ENCODE measurements at regions not wholly inside any gene's neighbourhood (a gene's known extent, or its start where the extent isn't known, plus 50 kb on each side); places are given as distances from the start of the nearest gene placed in this dataset.
A peak's percentile ranks its signal among the peaks of the same experiment; 100 is the strongest.
"Not testable (repeated sequence)": the region's sequence is repeated elsewhere in the genome, so short reads cannot be mapped to it uniquely, and the experiment has no call there.

GRCh38 chr1:73463873-73464272, 734.1 kb downstream of the LRRIQ3 start:
- DNase-seq = no peak

- no peak for DNase-seq
Measured at GRCh38 chr1:73452522-73452921, 745.5 kb downstream of the LRRIQ3 start.

GRCh38 chr1:73450668-73451067, 747.3 kb downstream of the LRRIQ3 start:
- not testable (repeated sequence) for DNase-seq

GRCh38 chr1:73411479-73411878, 786.5 kb downstream of the LRRIQ3 start:
- no peak for DNase-seq

GRCh38 chr1:73401666-73402065, 796.3 kb downstream of the LRRIQ3 start:
- DNase-seq = no peak

GRCh38 chr1:73382966-73383365, 815.0 kb downstream of the LRRIQ3 start:
- DNase-seq = no peak

GRCh38 chr1:73366734-73367413, 831.1 kb downstream of the LRRIQ3 start:
- DNase-seq = no peak

- DNase-seq = no peak
Measured at GRCh38 chr1:73359001-73359400, 839.0 kb downstream of the LRRIQ3 start.

- no peak for DNase-seq
Measured at GRCh38 chr1:73356485-73356884, 841.5 kb downstream of the LRRIQ3 start.

GRCh38 chr1:73343947-73344346, 854.0 kb downstream of the LRRIQ3 start:
- DNase-seq = no peak

- no peak for DNase-seq
Measured at GRCh38 chr1:73333847-73334503, 864.0 kb downstream of the LRRIQ3 start.

GRCh38 chr1:73331726-73332125, 866.2 kb downstream of the LRRIQ3 start:
- no peak for DNase-seq

- DNase-seq = no peak
Measured at GRCh38 chr1:73327998-73328397, 870.0 kb downstream of the LRRIQ3 start.

- no peak for DNase-seq
Measured at GRCh38 chr1:73327180-73327793, 870.7 kb downstream of the LRRIQ3 start.

- no peak for DNase-seq
Measured at GRCh38 chr1:73326663-73327062, 871.3 kb downstream of the LRRIQ3 start.

GRCh38 chr1:73310797-73311381, 887.1 kb downstream of the LRRIQ3 start:
- no peak for DNase-seq

GRCh38 chr1:73306899-73307555, 890.9 kb downstream of the LRRIQ3 start:
- DNase-seq = no peak

- no peak for DNase-seq
Measured at GRCh38 chr1:73273886-73274285, 924.1 kb downstream of the LRRIQ3 start.

GRCh38 chr1:73245196-73245595, 952.8 kb downstream of the LRRIQ3 start:
- not testable (repeated sequence) for DNase-seq

- no peak for DNase-seq
Measured at GRCh38 chr1:73218995-73219546, 936.7 kb upstream of the NEGR1 start.

GRCh38 chr1:73205294-73205973, 923.1 kb upstream of the NEGR1 start:
- no peak for DNase-seq

GRCh38 chr1:73197972-73198371, 915.6 kb upstream of the NEGR1 start:
- DNase-seq = peak; percentile 67
